NCI-H2196 treated with DMSO at 0.1 percent for 48 hours (cell line): ENCODE measurements at regions not wholly inside any gene's neighbourhood (a gene's known extent, or its start where the extent isn't known, plus 50 kb on each side); places are given as distances from the start of the nearest gene placed in this dataset.

ENCODE experiments used
- DNase-seq: peaks from one replicate; lab custom pipeline; 2025; ENCODE audit not compliant: unreplicated experiment; lab: John Stamatoyannopoulos, UW

- DNase-seq: no peak
These were observed 597.2 kb downstream of the DIAPH3 start for GRCh38 chr13:59566561-59566960.

GRCh38 chr13:59568306-59568705, 595.4 kb downstream of the DIAPH3 start:
- no peak for DNase-seq

- no peak for DNase-seq
These were observed 593.5 kb downstream of the DIAPH3 start for GRCh38 chr13:59570204-59570603.

- no peak for DNase-seq
These were observed 579.6 kb downstream of the DIAPH3 start for GRCh38 chr13:59584101-59584500.

GRCh38 chr13:59584761-59585670, 578.7 kb downstream of the DIAPH3 start:
- no peak for DNase-seq

- DNase-seq: no peak
These were observed 576.7 kb downstream of the DIAPH3 start for GRCh38 chr13:59587030-59587429.

GRCh38 chr13:59587971-59588716, 575.6 kb downstream of the DIAPH3 start:
- no peak for DNase-seq

GRCh38 chr13:59588717-59589067, 575.0 kb downstream of the DIAPH3 start:
- no peak for DNase-seq

GRCh38 chr13:59601993-59602392, 561.7 kb downstream of the DIAPH3 start:
- no peak for DNase-seq

GRCh38 chr13:59603646-59604045, 560.1 kb downstream of the DIAPH3 start:
- DNase-seq: no peak

- DNase-seq: no peak
These were observed 556.6 kb downstream of the DIAPH3 start for GRCh38 chr13:59607172-59607571.

GRCh38 chr13:59607780-59608233, 555.9 kb downstream of the DIAPH3 start:
- no peak for DNase-seq

- no peak for DNase-seq
These were observed 554.3 kb downstream of the DIAPH3 start for GRCh38 chr13:59609421-59609820.
